ENCODE measurements at regions not wholly inside any gene's neighbourhood (a gene's known extent, or its start where the extent isn't known, plus 50 kb on each side); places are given as distances from the start of the nearest gene placed in this dataset.

GRCh38 chr6:37093728-37094069 is 76.3 kb upstream of the PIM1 start:
- Histone ChIP-seq H3K36me3 (no peaks in the 10 kb centered on the region), H3K9me3 (no peaks in the 10 kb centered on the region), H3K4me1 (peaks cover 0 to 6% of the 10 kb centered on the region in 2 donors), H3K27ac (no peak overlapping the region), H3K4me3 (no peak overlapping the region), H3K27me3 (no peaks in the 10 kb centered on the region)
- intact Hi-C loops (cut with DNase I; ENCODE audit: low total_unique reads): no loop called here
- TF ChIP-seq, protein P1, sequence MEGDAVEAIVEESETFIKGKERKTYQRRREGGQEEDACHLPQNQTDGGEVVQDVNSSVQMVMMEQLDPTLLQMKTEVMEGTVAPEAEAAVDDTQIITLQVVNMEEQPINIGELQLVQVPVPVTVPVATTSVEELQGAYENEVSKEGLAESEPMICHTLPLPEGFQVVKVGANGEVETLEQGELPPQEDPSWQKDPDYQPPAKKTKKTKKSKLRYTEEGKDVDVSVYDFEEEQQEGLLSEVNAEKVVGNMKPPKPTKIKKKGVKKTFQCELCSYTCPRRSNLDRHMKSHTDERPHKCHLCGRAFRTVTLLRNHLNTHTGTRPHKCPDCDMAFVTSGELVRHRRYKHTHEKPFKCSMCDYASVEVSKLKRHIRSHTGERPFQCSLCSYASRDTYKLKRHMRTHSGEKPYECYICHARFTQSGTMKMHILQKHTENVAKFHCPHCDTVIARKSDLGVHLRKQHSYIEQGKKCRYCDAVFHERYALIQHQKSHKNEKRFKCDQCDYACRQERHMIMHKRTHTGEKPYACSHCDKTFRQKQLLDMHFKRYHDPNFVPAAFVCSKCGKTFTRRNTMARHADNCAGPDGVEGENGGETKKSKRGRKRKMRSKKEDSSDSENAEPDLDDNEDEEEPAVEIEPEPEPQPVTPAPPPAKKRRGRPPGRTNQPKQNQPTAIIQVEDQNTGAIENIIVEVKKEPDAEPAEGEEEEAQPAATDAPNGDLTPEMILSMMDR (IDR thresholded peaks at IDR 0.05): no peak
- TF ChIP-seq POLR2A (IDR thresholded peaks at IDR 0.05) (no peak), POLR2AphosphoS5 (IDR thresholded peaks at IDR 0.05) (no peak)
- no peak for DNase-seq (ENCODE audit: low spot score in 2 of 2)

DNA sequence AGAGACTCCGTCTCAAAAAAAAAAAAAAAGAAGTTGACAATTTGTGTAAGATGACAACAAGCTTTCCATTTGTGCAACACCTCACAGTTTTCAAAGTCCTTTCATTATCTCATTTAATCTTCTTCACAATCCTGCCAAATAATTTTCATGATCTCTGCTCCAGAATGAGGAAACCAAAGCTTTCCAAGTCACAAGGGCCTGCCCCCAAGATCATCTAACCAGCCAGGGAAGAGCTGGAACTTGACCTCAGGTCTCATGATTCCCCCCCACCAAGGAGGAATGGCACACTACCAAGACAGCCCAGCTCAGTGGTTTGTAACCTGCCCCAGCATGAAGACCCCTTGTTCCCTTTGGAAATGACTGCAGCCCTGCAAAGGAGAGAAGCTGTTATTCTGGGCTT is 74.0 kb upstream of the PIM1 start:
- H3K9me3 ChIP-seq: no peaks in the 10 kb centered on the region
- TF ChIP-seq POLR2AphosphoS5 (IDR thresholded peaks at IDR 0.05) (peak in 1 of 3 donors; percentile 17), POLR2A (IDR thresholded peaks at IDR 0.05) (no peak)
- TF ChIP-seq, protein P1 (IDR thresholded peaks at IDR 0.05): no peak
- intact Hi-C loops (cut with DNase I; ENCODE audit: low total_unique reads): no loop called here
- H3K27ac ChIP-seq: peak overlapping the region in 1 of 2 donors; percentile 59
- no peak for DNase-seq (ENCODE audit: low spot score in 2 of 2)
- no peaks in the 10 kb centered on the region for H3K36me3 ChIP-seq
- no peaks in the 10 kb centered on the region for H3K27me3 ChIP-seq
- H3K4me1 ChIP-seq: peaks cover 0 to 6% of the 10 kb centered on the region in 2 donors
- H3K4me3 ChIP-seq: no peak overlapping the region

- Histone ChIP-seq H3K27ac (no peak overlapping the region), H3K36me3 (no peaks in the 10 kb centered on the region), H3K4me3 (no peak overlapping the region), H3K27me3 (no peaks in the 10 kb centered on the region), H3K4me1 (peaks cover 0 to 9% of the 10 kb centered on the region in 2 donors), H3K9me3 (no peaks in the 10 kb centered on the region)
- TF ChIP-seq POLR2A (IDR thresholded peaks at IDR 0.05) (no peak), POLR2AphosphoS5 (IDR thresholded peaks at IDR 0.05) (no peak)
- TF ChIP-seq, protein P1 (IDR thresholded peaks at IDR 0.05): no peak
- no peak for DNase-seq (ENCODE audit: low spot score in 2 of 2)
- intact Hi-C loops (cut with DNase I; ENCODE audit: low total_unique reads): no loop called here
These were observed 72.6 kb upstream of the PIM1 start for GRCh38 chr6:37097335-37097734.

- no peaks in the 10 kb centered on the region for H3K9me3 ChIP-seq
- H3K27ac ChIP-seq: no peak overlapping the region
- H3K4me3 ChIP-seq: no peak overlapping the region
- intact Hi-C loops (cut with DNase I; ENCODE audit: low total_unique reads): no loop called here
- TF ChIP-seq POLR2AphosphoS5 (IDR thresholded peaks at IDR 0.05) (no peak), POLR2A (IDR thresholded peaks at IDR 0.05) (no peak)
- TF ChIP-seq, protein P1 (IDR thresholded peaks at IDR 0.05): no peak
- no peaks in the 10 kb centered on the region for H3K27me3 ChIP-seq
- DNase-seq (ENCODE audit: low spot score in 2 of 2): no peak
- H3K4me1 ChIP-seq: peaks cover 0 to 3% of the 10 kb centered on the region in 2 donors
- no peaks in the 10 kb centered on the region for H3K36me3 ChIP-seq
These were observed 70.5 kb upstream of the PIM1 start for GRCh38 chr6:37099442-37099841.

- Histone ChIP-seq H3K36me3 (no peaks in the 10 kb centered on the region), H3K27ac (no peak overlapping the region), H3K27me3 (no peaks in the 10 kb centered on the region), H3K9me3 (no peaks in the 10 kb centered on the region), H3K4me1 (peaks cover 0 to 3% of the 10 kb centered on the region in 2 donors), H3K4me3 (no peak overlapping the region)
- intact Hi-C loops (cut with DNase I; ENCODE audit: low total_unique reads): loop anchor here (5.0 kb wide), 2 partner anchors 608 to 1517 kb away; no protein-coding TSS in a partner anchor
- TF ChIP-seq POLR2A (IDR thresholded peaks at IDR 0.05) (no peak), POLR2AphosphoS5 (IDR thresholded peaks at IDR 0.05) (no peak)
- TF ChIP-seq, protein P1 (IDR thresholded peaks at IDR 0.05): no peak
- DNase-seq (ENCODE audit: low spot score in 2 of 2): no peak
These were observed 69.2 kb upstream of the PIM1 start for GRCh38 chr6:37100745-37101144.
